DMS53 (cell line): ENCODE measurements at regions not wholly inside any gene's neighbourhood (a gene's known extent, or its start where the extent isn't known, plus 50 kb on each side); places are given as distances from the start of the nearest gene placed in this dataset.

Source experiments
- DNase-seq: peaks from one replicate; lab custom pipeline; 2025; lab: John Stamatoyannopoulos, UW

- peak; percentile 34 for DNase-seq
Measured at GRCh38 chr17:72408641-72409040, 287.8 kb downstream of the SOX9 start.

DNA sequence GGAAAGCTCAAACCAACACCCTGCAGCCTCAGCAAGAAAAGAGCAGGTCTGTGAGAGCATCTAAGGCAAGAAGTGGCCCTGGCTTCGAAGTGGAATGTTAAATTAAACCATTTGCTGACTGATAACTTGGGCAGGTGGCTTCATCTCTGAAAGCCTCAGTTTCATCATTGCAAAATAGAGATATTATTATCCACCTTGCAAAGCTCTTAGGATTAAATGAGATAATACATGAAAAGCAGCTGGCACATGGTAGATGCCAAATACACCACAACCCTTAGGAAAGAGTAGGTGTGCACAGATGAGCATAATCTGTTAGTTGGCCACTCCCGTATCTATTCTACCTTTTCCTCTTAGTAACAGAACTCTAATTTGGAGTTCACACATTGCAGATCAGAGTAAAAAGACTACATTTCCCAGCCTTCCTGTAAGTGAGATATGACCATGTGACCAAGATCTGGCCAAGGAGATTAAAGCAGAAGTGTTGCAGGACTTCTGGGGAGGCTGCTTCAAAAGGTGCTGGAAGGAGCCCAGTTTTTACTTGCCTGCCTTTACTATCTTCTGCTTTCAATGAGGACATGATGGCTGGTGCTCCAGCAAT lies 288.7 kb downstream of the SOX9 start:
- DNase-seq: no peak

GRCh38 chr17:72411124-72411563 lies 290.3 kb downstream of the SOX9 start:
- DNase-seq: peak; percentile 29

GRCh38 chr17:72412650-72413076 lies 291.8 kb downstream of the SOX9 start:
- no peak for DNase-seq

DNA sequence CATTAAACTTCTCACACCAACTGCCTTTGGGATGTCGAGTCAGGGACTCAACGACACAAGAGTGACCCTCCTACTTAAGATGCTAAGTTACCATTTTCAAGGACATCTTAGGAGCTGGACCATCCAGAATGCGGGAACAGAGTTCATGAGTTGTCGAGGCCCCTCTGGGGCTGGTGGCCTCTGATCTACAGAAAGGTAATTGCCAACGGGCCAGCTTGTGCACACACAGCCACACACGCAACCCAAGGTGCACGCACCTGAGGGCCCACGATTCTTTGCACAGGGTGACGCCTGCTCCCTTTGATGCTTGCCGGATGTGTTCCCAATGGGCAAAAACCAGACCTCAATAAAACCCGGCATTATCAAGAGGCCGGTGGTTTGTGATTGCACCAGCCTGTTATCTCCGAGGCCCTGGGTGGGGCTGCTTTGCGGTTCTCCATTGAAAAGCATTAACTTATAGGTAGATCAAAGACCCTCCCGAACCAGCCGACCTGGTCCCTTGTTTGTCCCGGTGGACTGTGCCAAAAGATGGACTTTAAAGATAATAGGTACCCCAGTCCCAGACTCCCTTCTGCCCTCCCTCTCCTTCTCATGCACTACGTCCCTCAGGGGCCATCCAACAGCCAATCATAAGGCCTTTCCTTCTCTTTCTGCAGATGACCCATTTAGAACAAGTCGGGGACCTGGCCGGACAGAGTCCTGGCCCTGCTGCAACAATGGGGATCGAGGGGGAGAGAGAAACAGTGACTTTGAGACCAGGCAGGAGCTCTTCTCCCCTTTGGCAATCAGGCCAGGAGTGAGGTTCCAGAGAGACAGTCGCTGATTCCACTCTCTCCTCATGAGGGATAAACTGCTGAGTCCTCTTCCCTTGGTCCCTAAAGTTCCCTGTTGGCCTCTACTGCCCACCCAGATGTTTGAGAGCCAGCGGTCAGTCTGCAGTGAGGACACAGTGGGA lies 292.5 kb downstream of the SOX9 start:
- no peak for DNase-seq

GRCh38 chr17:72414032-72414396 lies 293.2 kb downstream of the SOX9 start:
- DNase-seq: no peak

DNA sequence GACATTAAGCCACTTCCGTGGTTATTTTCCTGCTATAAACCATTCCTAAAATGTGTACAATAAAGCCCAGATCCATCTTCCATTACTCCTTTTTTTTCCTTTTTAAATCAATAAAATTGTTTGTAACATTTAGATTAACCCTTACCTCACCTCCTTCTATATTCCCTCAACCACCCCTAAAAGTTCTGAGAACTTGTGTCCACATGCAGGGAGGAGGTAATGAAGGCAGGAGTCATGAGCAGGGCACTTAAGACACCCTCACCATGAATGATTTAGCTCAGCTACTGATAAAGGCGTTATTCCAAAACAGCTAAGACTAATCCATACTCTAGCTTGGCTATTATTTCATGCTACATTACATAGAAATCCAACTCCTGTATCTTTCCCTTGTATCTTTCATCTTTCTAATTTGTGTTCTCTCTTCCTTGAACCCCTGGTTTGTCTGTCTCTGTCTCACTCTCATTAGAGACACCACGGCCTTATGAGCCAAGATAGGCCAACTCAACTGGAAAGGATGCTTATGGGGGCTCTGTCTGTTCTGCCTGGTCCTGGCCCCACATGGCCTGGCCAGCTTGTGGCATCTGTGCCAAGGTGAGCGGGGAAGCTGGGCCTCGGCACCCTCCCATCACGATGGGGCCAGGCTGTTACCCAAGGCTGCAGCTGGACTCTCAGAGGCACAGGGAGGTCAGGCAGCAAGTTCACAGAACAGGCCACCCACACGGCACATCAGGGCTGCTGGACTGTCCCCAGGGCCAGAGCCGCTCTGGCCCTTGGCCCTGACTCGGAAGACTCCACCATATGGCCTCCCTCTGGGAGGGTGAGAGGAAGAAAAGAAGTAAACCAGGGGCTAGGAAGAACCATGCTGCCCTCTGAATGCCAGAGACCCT lies 294.4 kb downstream of the SOX9 start:
- no peak for DNase-seq

GRCh38 chr17:72416054-72416675 lies 295.3 kb downstream of the SOX9 start:
- no peak for DNase-seq

DNA sequence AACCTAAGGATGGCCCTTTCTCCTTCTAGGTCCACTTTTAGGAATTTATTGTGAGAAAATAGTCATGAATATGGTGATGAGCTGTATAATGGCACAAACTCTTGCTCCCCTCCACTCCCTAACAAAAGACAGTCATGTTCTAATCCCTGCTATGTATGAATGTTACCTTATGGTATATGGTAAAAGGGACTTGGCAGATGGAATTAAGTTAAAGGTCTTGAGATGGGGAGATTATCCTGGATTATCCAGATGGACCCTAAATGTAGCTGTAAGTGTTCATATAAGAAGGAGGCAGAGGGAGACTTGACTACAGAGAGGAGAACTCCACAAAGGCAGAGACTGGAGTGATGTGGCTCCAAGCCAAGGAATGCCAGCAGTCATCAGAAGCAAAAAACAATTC lies 296.1 kb downstream of the SOX9 start:
- no peak for DNase-seq

GRCh38 chr17:72417627-72418026 lies 296.8 kb downstream of the SOX9 start:
- peak; percentile 39 for DNase-seq

DNA sequence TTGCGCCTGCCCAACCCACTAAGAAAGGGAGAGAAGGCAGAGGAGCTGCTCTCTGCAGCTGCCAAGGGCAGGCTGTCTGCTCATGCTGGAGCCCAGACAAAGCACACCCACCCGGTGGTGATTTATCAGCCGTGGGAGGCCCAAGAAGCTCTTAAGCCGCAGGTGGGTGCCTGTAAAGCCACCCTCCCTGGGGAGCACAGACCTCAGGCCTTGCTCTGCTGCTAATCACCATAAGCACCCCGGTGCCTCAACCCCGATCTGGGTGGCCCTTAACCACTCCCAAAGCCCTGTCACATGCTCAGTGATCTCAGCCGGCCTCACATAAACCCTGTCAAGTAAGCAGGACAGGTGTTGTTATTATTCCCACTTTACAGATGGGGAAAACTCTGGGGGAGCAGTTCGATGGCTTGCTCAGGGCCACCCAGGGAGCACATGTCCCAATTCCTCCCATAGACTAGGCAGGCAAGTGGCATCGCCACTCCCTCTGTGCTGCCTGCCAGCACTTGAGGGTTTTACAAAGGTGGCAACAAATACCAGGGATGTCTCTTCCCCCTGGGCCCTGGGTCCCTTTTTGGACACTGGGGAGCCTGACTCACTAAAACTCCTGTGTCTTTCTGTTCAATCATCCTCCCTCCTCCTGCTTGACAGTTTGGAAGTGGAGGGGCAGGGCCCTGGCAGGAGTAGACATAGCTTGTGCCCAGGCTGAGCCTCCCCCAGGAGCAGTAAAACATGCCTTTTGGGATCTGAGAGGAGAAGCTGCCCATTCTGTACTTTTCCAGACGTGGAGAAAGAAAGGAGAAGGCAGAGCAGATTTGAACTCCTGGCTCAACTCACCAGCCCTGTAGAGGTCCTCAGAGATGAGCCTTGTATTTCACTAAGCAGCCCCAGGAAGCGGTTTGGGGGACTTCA lies 299.3 kb downstream of the SOX9 start:
- DNase-seq: no peak

GRCh38 chr17:72420775-72421127 lies 299.9 kb downstream of the SOX9 start:
- DNase-seq: no peak

- DNase-seq: peak; percentile 98
Measured at GRCh38 chr17:72421128-72422092, 300.6 kb downstream of the SOX9 start.

- peak; percentile 85 for DNase-seq
Measured at GRCh38 chr17:72422204-72422504, 301.3 kb downstream of the SOX9 start.

DNA sequence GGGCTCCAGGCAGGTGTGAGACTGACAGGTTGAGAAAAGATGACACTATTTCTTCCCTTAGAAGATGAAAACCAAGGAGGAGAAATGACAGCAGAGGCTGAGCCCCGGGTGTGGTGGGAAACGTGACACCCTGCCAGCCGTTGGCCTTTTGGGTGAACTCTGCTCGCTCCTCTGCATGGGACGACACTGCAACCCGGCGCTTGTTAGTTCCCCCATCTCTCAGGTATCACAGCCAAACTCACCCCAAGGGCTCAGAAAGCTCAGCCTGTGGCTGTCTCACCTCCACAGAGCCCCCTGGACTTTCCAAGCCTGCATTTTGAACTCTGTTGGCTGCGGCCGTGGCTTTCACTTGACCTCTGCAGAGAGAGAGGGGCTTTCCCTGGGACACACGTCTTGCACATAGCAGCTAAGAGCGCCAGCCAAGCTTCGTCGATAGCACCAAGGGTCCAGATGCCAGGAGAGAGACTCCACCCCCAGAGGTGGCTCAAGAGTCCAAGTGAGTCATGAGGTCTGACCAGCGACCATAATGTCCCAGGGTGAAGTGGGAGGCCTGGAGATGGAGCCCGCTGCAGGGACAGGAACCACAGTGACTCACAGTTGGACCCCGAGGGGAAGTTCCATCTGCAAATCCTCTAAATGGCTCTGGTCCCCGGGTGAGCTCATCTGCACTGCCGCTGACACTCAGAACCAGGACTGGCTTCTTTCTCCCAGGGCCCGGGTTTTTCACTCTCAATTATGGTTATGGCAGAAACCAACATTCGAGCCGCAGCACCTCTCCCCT lies 301.9 kb downstream of the SOX9 start:
- DNase-seq: peak; percentile 93

DNA sequence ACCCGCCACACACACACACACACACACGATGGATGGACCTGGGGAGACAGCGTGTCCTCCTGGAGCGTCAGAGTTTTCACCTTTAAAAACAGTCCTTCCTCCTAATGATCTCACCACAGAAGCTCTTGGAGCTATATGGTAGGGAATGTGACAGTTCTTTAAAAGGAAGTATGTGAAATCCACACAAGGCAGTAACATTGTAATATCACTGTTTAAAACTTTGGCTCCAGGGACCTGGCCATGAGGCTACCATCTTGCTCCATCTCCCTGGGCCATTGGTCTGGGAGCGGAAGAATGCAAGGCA lies 302.4 kb downstream of the SOX9 start:
- no peak for DNase-seq

DNA sequence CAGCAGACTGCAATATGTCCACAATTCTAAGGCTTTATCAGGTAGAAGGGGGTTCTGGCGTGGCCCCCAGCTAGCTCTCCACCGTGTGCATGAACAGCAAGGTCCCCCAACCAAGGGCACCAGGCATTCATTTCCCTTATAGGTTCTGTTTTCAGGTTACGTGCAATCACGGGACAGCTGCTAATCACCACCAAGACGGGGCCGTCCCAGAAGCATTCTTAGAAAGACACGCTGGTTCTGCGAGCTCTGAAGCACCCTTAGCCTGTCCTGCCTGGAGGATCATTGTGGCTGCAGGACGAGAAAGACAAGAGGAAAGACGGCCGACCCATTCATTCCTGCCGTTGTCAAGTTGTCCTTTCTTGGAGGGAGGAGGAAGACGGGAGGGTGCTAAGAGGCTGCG lies 302.9 kb downstream of the SOX9 start:
- no peak for DNase-seq

- no peak for DNase-seq
Measured at GRCh38 chr17:72424505-72425117, 303.8 kb downstream of the SOX9 start.
